ENCODE measurements at regions not wholly inside any gene's neighbourhood (a gene's known extent, or its start where the extent isn't known, plus 50 kb on each side); places are given as distances from the start of the nearest gene placed in this dataset.

- no peaks in the 10 kb centered on the region for H3K27me3 ChIP-seq (replicated peaks; ENCODE audit: insufficient read depth)
- no peaks in the 10 kb centered on the region for H3K4me1 ChIP-seq (replicated peaks)
- H3K9me3 ChIP-seq: no peaks in the 10 kb centered on the region
- no peaks in the 10 kb centered on the region for H3K36me3 ChIP-seq
- H3K27ac ChIP-seq: no peak overlapping the region
- intact Hi-C loops (cut with DNase I): no loop called here
- WGBS: 81% methylated on average over 3 of the region's 3 CpGs
- TF ChIP-seq POLR2A (IDR thresholded peaks at IDR 0.05): no peak
- TF ChIP-seq CTCF (IDR thresholded peaks at IDR 0.05): no peak
- TF ChIP-seq POLR2AphosphoS5 (IDR thresholded peaks at IDR 0.05): no peak
- no peak overlapping the region for H3K4me3 ChIP-seq
- DNase-seq (ENCODE audit: low spot score): no peak
Observed at GRCh38 chr1:104855550-104855949, 1105.9 kb downstream of the AMY1C start.

GRCh38 chr1:104856091-104856490, 1106.4 kb downstream of the AMY1C start:
- DNase-seq (ENCODE audit: low spot score): no peak
- H3K36me3 ChIP-seq: no peaks in the 10 kb centered on the region
- WGBS: 93% methylated on average over 16 of the region's 16 CpGs
- intact Hi-C loops (cut with DNase I): no loop called here
- TF ChIP-seq POLR2A (IDR thresholded peaks at IDR 0.05) (no peak), CTCF (IDR thresholded peaks at IDR 0.05) (no peak), POLR2AphosphoS5 (IDR thresholded peaks at IDR 0.05) (no peak)
- no peaks in the 10 kb centered on the region for H3K4me1 ChIP-seq (replicated peaks)
- no peaks in the 10 kb centered on the region for H3K9me3 ChIP-seq
- H3K27ac ChIP-seq: no peak overlapping the region
- H3K4me3 ChIP-seq: no peak overlapping the region
- no peaks in the 10 kb centered on the region for H3K27me3 ChIP-seq (replicated peaks; ENCODE audit: insufficient read depth)

- no peak overlapping the region for H3K27ac ChIP-seq
- intact Hi-C loops (cut with DNase I): no loop called here
- no peaks in the 10 kb centered on the region for H3K4me1 ChIP-seq (replicated peaks)
- no peaks in the 10 kb centered on the region for H3K36me3 ChIP-seq
- TF ChIP-seq POLR2AphosphoS5 (IDR thresholded peaks at IDR 0.05) (no peak), POLR2A (IDR thresholded peaks at IDR 0.05) (no peak), CTCF (IDR thresholded peaks at IDR 0.05) (no peak)
- no peak overlapping the region for H3K4me3 ChIP-seq
- H3K27me3 ChIP-seq (replicated peaks; ENCODE audit: insufficient read depth): no peaks in the 10 kb centered on the region
- WGBS: 84% methylated on average over 1 of the region's 1 CpG
- no peak for DNase-seq (ENCODE audit: low spot score)
- H3K9me3 ChIP-seq: no peaks in the 10 kb centered on the region
Observed at GRCh38 chr1:104856518-104856917, 1106.8 kb downstream of the AMY1C start.

- DNase-seq (ENCODE audit: low spot score): no peak
- H3K27ac ChIP-seq: no peak overlapping the region
- H3K9me3 ChIP-seq: no peaks in the 10 kb centered on the region
- TF ChIP-seq POLR2A (IDR thresholded peaks at IDR 0.05): no peak
- no peak for TF ChIP-seq POLR2AphosphoS5 (IDR thresholded peaks at IDR 0.05)
- no peak for TF ChIP-seq CTCF (IDR thresholded peaks at IDR 0.05)
- H3K4me1 ChIP-seq (replicated peaks): no peaks in the 10 kb centered on the region
- no peaks in the 10 kb centered on the region for H3K27me3 ChIP-seq (replicated peaks; ENCODE audit: insufficient read depth)
- H3K36me3 ChIP-seq: no peaks in the 10 kb centered on the region
- intact Hi-C loops (cut with DNase I): no loop called here
- 76% methylated on average over 4 of the region's 4 CpGs for WGBS
- no peak overlapping the region for H3K4me3 ChIP-seq
Observed at GRCh38 chr1:104868794-104869193, 1119.1 kb downstream of the AMY1C start.

- 85% methylated on average over 6 of the region's 6 CpGs for WGBS
- Histone ChIP-seq H3K4me3 (no peak overlapping the region), H3K27me3 (replicated peaks; ENCODE audit: insufficient read depth) (no peaks in the 10 kb centered on the region), H3K36me3 (no peaks in the 10 kb centered on the region), H3K9me3 (no peaks in the 10 kb centered on the region), H3K4me1 (replicated peaks) (no peaks in the 10 kb centered on the region), H3K27ac (no peak overlapping the region)
- no peak for TF ChIP-seq POLR2AphosphoS5 (IDR thresholded peaks at IDR 0.05)
- no peak for TF ChIP-seq POLR2A (IDR thresholded peaks at IDR 0.05)
- no peak for TF ChIP-seq CTCF (IDR thresholded peaks at IDR 0.05)
- intact Hi-C loops (cut with DNase I): no loop called here
- DNase-seq (ENCODE audit: low spot score): no peak
Observed at GRCh38 chr1:104874044-104874443, 1124.3 kb downstream of the AMY1C start.
